OCI-M2 (cell line): ENCODE measurements at regions not wholly inside any gene's neighbourhood (a gene's known extent, or its start where the extent isn't known, plus 50 kb on each side); places are given as distances from the start of the nearest gene placed in this dataset.
"Not testable (repeated sequence)": the region's sequence is repeated elsewhere in the genome, so short reads cannot be mapped to it uniquely, and the experiment has no call there.

Experiments used
- DNase-seq: peaks from one replicate; lab custom pipeline; 2025; ENCODE audit not compliant: unreplicated experiment; lab: John Stamatoyannopoulos, UW

- DNase-seq = no peak
Measured at GRCh38 chr15:31504462-31504839, 177.8 kb downstream of the KLF13 start.

DNA sequence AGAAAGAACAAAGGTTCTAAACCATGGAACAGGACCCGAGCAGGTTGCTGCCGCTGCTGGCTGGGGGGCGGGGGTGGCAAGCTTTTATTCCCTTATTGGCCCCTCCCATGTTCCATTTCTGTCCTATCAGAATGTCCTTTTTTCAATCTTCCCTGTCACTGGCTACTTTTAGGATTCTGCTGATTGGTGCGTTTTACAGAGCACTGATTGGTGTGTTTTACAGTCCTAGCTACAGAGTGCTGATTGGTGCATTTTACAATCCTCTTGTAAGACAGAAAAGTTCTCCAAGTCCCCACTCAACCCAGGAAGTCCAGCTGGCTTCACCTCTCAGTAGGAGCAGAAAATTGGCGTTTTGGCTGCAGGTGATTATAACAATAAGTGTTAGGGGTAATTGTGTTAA lies 180.9 kb downstream of the KLF13 start:
- DNase-seq = not testable (repeated sequence)

DNA sequence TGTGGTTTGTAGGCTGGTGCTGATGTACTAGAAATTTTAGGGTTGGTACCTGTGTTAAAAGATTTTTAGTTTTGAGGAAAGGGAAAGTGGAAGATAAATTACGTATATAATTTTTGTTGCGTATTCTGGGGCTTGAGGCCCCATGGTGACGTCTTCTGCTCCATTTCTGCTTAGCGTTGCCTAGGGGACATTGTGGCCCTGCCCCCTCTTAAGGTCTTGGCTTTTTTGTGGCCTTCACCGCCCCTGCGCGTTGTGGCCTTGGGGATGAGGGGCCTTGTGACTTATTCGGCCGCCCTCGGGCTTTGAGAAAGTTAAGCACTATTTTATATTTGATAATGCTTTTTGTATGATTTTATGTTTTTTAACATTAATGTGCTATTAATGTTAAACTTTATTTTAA lies 182.0 kb downstream of the KLF13 start:
- no peak for DNase-seq

DNA sequence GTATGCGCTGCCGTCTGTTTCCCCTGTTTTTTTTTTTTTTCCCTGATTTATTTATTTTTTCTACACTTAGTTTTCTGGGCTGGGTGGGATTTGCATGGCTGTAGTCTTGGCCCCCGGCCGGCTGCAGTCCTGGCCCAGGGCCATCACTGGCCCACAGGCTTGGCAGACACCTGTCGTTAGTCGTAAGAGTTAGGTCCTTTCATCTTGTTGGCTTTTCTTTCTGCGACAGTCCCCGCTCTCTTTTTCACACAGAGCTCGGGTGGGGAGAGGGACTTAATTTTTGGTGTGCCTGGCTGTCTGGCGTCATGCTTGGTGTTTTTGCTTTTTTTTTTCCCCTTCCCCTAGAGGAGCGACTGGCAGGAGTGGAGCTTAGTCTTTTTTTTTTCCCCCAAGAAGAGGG lies 183.4 kb downstream of the KLF13 start:
- DNase-seq = no peak

DNA sequence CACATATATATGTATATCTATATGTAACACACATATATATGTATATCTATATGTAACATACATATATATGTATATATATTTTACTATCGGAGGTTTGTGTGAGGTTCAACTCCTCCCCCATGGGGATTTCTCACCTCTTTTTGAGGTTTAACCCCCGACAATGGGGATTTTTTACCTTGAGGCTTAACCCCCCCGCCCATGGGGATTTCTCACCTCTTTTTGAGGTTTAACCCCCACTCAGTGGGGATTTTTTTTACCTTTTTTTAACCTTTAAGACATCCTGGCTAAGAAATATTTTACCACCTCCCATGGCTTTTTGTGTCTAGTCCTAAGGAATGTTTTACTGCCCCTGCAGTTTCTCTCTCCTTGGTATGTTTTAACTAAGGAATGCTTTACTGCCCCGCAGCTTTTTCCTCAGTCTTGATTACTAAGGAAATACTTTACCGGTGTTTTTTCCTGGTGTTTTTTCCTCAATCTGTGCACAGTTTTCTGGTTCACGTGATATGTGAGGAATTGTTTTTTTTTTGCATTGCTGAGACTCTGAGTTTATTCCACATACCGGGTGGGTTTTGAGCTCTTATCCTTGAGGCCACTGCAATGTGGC lies 185.2 kb downstream of the KLF13 start:
- DNase-seq = no peak

DNA sequence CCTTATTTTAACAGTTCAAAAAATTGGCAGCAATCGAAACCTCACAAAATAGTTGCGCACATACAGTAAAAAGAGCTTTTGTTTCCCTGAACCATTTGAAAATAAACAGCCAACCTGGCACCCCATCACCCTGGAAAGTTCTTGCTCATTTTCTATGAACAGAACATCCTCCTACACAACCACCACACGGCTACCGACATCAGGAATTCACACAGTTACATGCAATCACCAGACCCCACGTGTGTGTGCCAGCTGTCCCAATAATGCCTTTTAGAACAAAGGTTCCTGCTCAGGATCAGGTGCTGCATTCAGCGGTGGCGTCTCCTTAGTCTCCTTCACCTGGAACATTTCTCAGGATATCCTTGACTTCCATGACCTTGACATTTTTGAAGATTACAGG lies 186.5 kb downstream of the KLF13 start:
- no peak for DNase-seq

- DNase-seq = no peak
Measured at GRCh38 chr15:31516440-31516839, 189.8 kb downstream of the KLF13 start.

DNA sequence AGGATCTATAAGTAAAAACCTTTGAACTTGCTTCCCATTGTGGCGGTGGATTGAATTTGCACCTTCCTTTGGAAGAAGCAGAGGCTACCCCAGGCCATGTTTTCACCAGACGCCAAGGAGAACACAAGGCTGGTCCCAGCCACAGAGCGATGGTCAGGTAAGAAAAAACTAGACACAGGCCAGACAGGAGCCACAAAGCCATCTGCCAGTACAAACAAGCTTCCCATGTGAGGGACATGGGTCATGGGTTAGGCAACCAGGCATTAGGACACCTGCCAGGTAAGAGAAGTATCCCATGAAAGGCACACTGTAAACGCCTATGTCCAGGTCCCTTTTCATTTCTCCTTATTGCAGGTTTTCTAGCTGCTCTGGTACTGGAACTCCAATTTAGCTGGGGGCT lies 190.2 kb downstream of the KLF13 start:
- no peak for DNase-seq

DNA sequence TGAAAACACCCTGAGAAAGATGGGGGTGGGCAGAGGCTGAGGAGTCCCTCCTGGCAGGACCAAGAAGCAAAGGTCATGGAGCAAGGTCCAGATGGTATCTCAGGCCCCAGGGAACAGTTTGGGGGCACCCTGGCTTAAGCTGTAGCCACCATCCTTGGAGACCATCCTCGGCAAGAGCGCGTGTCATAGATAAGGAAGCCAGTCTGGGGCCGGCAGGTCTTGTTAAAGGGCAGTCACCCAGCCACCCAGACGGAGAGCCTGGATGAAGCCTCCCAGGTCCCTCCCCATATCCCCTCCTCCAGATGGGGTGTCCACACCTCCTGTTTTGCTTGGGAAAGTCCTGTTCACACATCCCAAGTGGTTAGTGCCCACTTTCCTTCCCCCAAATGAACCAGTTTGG lies 191.1 kb downstream of the KLF13 start:
- DNase-seq = no peak

GRCh38 chr15:31522028-31522427 lies 195.4 kb downstream of the KLF13 start:
- no peak for DNase-seq

GRCh38 chr15:31523027-31523654 lies 196.5 kb downstream of the KLF13 start:
- no peak for DNase-seq

- DNase-seq = no peak
Measured at GRCh38 chr15:31523655-31524049, 197.0 kb downstream of the KLF13 start.

DNA sequence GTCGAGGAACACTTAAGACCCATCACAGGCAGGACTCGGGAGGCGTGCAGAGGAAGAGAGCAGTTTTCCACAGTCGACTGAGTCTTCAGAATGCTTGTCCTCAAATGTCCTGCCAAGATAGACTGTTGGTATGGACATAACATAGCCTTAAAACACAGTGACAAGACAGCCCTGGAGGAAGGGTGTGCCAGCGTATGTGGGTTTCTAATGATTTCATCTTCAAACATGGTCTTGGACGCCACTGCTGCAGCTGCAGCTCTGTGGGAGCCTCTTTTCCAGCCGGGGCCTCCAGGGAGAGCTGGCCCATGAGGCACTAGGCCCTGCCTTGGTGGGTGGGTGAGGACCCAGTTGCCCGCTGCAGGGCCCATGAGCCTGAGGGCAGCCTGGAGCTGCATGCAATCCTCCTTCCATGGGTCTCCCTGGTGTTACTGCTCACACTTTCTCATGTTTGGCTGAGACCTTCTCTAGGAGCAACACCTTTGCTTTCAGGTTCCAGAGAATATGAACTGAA lies 198.6 kb downstream of the KLF13 start:
- no peak for DNase-seq

GRCh38 chr15:31525988-31526665 lies 199.5 kb downstream of the KLF13 start:
- no peak for DNase-seq

GRCh38 chr15:31526916-31527690 lies 200.5 kb downstream of the KLF13 start:
- DNase-seq = no peak

DNA sequence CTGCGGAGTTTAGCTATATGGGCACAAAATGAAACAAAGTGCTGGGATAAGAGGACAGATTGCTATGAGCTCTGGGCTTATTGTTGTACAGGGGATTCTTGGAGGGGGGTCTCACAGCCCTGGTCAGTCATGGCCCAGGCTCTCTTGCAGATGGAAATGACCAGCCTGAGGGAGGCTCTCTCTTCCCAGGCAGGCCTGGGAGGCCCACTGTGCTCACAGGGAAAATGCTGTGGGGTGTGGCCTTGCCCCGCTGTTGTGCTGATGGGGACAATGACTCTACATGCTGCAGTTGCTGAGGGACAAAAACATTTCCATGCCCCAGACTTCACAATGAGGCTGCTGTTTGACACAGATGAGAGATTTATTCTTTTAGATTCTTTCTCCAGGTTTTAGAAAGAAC lies 202.2 kb downstream of the KLF13 start:
- no peak for DNase-seq

DNA sequence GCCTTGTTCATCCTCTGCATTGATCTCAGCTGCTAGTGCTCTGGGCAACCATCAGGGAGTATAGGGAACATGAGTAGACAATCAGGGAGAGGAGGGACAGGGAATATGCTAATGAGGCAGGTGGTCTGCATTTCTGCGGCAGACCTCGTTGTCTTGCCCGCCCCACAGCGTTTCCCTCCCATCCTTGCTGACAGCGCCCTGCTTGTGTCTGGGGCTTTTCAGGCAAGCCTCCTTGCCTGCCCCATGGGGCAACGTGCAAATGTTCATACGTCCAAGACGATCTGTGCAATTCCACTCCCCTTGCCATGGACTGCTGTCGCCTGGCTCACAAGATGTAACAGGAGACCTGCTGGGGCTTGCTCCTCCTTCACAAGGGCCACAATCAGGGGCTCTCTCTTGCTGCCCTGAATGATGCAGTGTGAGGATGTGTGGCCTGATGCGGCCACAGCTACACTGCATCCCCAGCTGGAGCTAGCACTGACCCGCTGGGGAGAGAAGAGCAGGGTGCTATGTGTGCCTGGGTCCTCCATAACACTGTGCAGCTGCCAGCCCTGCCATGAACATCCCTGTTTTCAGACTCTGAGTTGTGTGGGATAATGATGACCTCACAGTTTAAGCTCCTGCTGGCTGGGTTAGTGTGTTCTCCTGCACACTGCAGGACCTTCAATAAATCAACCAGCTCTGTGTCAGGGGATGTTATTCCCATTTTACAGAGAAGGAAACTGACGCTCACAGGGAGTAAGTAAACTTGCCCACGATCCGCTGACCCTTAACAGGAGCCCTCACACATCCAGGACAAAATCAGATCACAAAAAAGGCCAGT lies 211.3 kb downstream of the KLF13 start:
- no peak for DNase-seq

- DNase-seq = no peak
Measured at GRCh38 chr15:31540633-31541032, 214.0 kb downstream of the KLF13 start.

DNA sequence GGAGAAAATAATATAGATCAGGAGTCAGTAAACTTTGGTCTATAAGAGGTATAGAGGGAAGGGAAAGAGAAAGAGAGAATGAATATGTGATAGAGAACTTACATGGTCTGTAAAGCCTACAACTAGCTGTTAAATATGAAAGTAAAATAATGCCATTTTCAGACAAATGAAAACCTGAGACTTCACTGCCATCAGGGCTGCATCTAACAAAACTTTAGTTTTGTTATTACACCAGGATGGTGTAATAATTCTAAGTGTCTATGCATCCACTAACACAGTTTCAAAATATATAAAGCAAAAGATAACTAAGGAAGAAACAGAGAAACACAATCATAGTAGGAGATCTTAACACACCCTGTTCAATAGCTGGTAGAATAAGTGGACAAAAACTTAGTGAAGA lies 217.7 kb downstream of the KLF13 start:
- DNase-seq = no peak

DNA sequence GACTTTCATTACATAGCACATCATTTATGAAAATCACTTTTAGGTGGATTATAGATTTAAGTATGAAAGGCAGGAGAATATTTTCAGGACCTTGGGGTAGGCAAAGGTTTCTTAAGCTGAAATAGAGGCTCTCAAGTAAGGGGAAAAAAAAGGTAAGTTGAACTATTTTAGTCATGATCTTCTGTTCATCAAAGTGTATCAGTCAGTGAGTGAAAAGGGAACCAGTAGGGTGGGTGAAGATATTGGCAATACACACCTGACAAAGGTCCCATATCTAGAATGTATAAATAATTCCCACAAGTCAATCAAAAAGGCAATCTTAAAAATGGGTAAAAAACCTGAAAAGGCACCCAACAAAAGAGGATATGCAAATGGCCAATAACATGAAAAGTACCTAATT lies 218.6 kb downstream of the KLF13 start:
- no peak for DNase-seq
